ENCODE measurements at regions not wholly inside any gene's neighbourhood (a gene's known extent, or its start where the extent isn't known, plus 50 kb on each side); places are given as distances from the start of the nearest gene placed in this dataset.

DNA sequence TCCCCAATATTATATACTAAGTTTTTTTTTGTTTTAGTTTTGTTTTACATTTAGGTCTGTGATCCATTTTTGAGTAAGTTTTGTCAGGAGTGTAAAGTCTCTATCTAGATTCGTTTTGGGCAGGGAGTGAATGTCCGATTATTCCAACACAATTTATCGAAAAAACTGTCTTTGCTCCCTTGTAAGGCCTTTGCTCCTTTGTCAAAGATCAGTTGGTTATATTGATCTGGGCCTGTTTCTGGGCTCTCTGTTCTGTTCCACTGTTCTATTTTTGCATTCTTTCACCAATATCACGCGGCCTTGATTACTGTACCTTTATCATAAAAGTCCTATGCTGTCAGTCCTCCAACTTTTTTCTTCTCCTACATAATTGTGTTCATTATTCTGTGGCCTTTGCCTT, 276.5 kb upstream of the ZC3H15 start:
- Histone ChIP-seq H3K36me3 (ENCODE audit: control insufficient read depth in 1 of 2, insufficient read depth in 2 of 2, low read length in 2 of 2) (no peaks in the 10 kb centered on the region), H4K91ac (ENCODE audit: low read depth, low read length) (no peak overlapping the region), H3K79me1 (ENCODE audit: low read length) (no peaks in the 10 kb centered on the region), H3K27me3 (ENCODE audit: insufficient read depth, low read length) (no peaks in the 10 kb centered on the region), H3K9ac (ENCODE audit: low read length) (no peak overlapping the region), H3K14ac (ENCODE audit: low read length) (no peak overlapping the region), H2AK5ac (ENCODE audit: low read length) (no peak overlapping the region), H3K9me3 (ENCODE audit: insufficient read depth, low read depth, low read length) (no peaks in the 10 kb centered on the region), H3K4me2 (ENCODE audit: low read length) (no peak overlapping the region), H3K4me3 (ENCODE audit: low read depth, low read length) (no peak overlapping the region), H4K8ac (ENCODE audit: low read depth, low read length) (no peak overlapping the region), H3K18ac (ENCODE audit: low read length) (no peak overlapping the region), H2BK5ac (ENCODE audit: low read depth, low read length, poor library complexity) (no peak overlapping the region), H3K27ac (ENCODE audit: low read depth, low read length) (no peak overlapping the region), H3K4ac (ENCODE audit: low read depth, low read length) (no peak overlapping the region), H2BK12ac (ENCODE audit: low read length) (no peak overlapping the region), H3K23ac (ENCODE audit: low read length) (no peak overlapping the region), H2AFZ (ENCODE audit: insufficient read depth, low read length, poor library complexity) (no peak overlapping the region), H3K79me2 (ENCODE audit: control insufficient read depth, insufficient read depth, low read length, poor library complexity) (no peaks in the 10 kb centered on the region), H2BK120ac (ENCODE audit: insufficient read depth, low read length, poor library complexity) (no peak overlapping the region), H4K12ac (ENCODE audit: low read depth, low read length) (no peak overlapping the region), H3K4me1 (ENCODE audit: control insufficient read depth in 1 of 2, insufficient read depth in 2 of 2, low read length in 2 of 2) (no peaks in the 10 kb centered on the region)
- no peak for DNase-seq
- no CpG with 5 or more reads among the region's 5 CpGs for WGBS (ENCODE audit: extremely low coverage, insufficient coverage, insufficient read length)

DNA sequence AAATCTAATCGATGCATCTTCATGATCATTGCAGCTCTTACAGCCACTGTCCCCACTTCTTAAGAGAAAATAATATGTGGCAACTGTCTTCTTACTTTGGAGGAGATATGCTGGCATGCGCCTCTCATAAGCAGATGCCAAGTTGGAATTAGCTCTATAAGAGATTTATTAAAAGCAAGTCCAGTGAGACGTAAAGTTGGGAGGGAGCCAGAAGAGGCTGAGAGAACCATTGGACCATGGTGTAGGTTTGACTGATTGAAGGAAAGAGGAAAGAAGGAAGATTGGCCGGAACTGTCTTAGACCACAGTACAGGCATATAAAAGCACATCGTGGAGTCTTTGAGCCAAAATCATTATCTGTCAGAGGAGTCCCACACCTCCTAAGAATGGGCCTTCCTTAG, 265.7 kb upstream of the ZC3H15 start:
- Histone ChIP-seq H3K4ac (ENCODE audit: low read depth, low read length) (no peak overlapping the region), H2AK5ac (ENCODE audit: low read length) (no peak overlapping the region), H3K79me2 (ENCODE audit: control insufficient read depth, insufficient read depth, low read length, poor library complexity) (no peaks in the 10 kb centered on the region), H3K14ac (ENCODE audit: low read length) (no peak overlapping the region), H3K79me1 (ENCODE audit: low read length) (no peaks in the 10 kb centered on the region), H3K4me1 (ENCODE audit: control insufficient read depth in 1 of 2, insufficient read depth in 2 of 2, low read length in 2 of 2) (no peaks in the 10 kb centered on the region), H4K8ac (ENCODE audit: low read depth, low read length) (no peak overlapping the region), H2BK5ac (ENCODE audit: low read depth, low read length, poor library complexity) (no peak overlapping the region), H3K36me3 (ENCODE audit: control insufficient read depth in 1 of 2, insufficient read depth in 2 of 2, low read length in 2 of 2) (no peaks in the 10 kb centered on the region), H2BK120ac (ENCODE audit: insufficient read depth, low read length, poor library complexity) (no peak overlapping the region), H4K12ac (ENCODE audit: low read depth, low read length) (no peak overlapping the region), H4K91ac (ENCODE audit: low read depth, low read length) (no peak overlapping the region), H3K27me3 (ENCODE audit: insufficient read depth, low read length) (no peaks in the 10 kb centered on the region), H2BK12ac (ENCODE audit: low read length) (no peak overlapping the region), H3K23ac (ENCODE audit: low read length) (no peak overlapping the region), H3K18ac (ENCODE audit: low read length) (no peak overlapping the region), H2AFZ (ENCODE audit: insufficient read depth, low read length, poor library complexity) (no peak overlapping the region), H3K27ac (ENCODE audit: low read depth, low read length) (no peak overlapping the region), H3K9me3 (ENCODE audit: insufficient read depth, low read depth, low read length) (no peaks in the 10 kb centered on the region), H3K9ac (ENCODE audit: low read length) (no peak overlapping the region), H3K4me3 (ENCODE audit: low read depth, low read length) (no peak overlapping the region), H3K4me2 (ENCODE audit: low read length) (no peak overlapping the region)
- WGBS (ENCODE audit: extremely low coverage, insufficient coverage, insufficient read length): no CpG with 5 or more reads among the region's 5 CpGs
- no peak for DNase-seq

DNA sequence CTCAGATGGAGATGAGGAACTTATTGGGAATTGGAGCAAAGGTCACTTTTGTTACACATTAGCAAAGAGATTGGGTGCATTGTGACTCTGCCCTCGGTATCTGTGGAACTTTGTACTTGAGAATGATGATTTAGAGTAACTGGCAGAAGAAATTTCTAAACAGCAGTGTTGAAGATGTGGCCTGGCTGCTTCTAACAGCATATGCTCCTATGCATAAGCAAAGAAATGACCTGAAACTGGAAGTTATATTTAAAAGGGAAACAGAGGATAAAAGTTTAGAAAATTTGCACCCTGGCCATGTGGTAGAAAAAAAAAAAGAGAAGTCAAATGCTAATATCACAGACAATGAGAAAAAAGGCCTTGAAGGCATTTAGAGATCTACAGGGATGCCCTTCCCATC, 256.8 kb upstream of the ZC3H15 start:
- no peak overlapping the region for H4K8ac ChIP-seq (ENCODE audit: low read depth, low read length)
- WGBS (ENCODE audit: extremely low coverage, insufficient coverage, insufficient read length): no CpG with 5 or more reads among the region's 1 CpG
- no peak overlapping the region for H2AK5ac ChIP-seq (ENCODE audit: low read length)
- peaks cover 0 to 5% of the 10 kb centered on the region in 2 experiments for H3K36me3 ChIP-seq (ENCODE audit: control insufficient read depth in 1 of 2, insufficient read depth in 2 of 2, low read length in 2 of 2)
- no peak overlapping the region for H4K12ac ChIP-seq (ENCODE audit: low read depth, low read length)
- no peaks in the 10 kb centered on the region for H3K79me2 ChIP-seq (ENCODE audit: control insufficient read depth, insufficient read depth, low read length, poor library complexity)
- peaks cover 14% of the 10 kb centered on the region for H3K9me3 ChIP-seq (ENCODE audit: insufficient read depth, low read depth, low read length)
- no peak overlapping the region for H3K4me2 ChIP-seq (ENCODE audit: low read length)
- H3K27me3 ChIP-seq (ENCODE audit: insufficient read depth, low read length): no peaks in the 10 kb centered on the region
- no peaks in the 10 kb centered on the region for H3K79me1 ChIP-seq (ENCODE audit: low read length)
- H3K4ac ChIP-seq (ENCODE audit: low read depth, low read length): no peak overlapping the region
- H2AFZ ChIP-seq (ENCODE audit: insufficient read depth, low read length, poor library complexity): no peak overlapping the region
- H4K91ac ChIP-seq (ENCODE audit: low read depth, low read length): no peak overlapping the region
- no peak overlapping the region for H3K18ac ChIP-seq (ENCODE audit: low read length)
- H3K14ac ChIP-seq (ENCODE audit: low read length): no peak overlapping the region
- no peak overlapping the region for H3K23ac ChIP-seq (ENCODE audit: low read length)
- H3K4me3 ChIP-seq (ENCODE audit: low read depth, low read length): no peak overlapping the region
- H2BK12ac ChIP-seq (ENCODE audit: low read length): no peak overlapping the region
- no peak for DNase-seq
- H3K9ac ChIP-seq (ENCODE audit: low read length): no peak overlapping the region
- H2BK5ac ChIP-seq (ENCODE audit: low read depth, low read length, poor library complexity): no peak overlapping the region
- H2BK120ac ChIP-seq (ENCODE audit: insufficient read depth, low read length, poor library complexity): no peak overlapping the region
- no peak overlapping the region for H3K27ac ChIP-seq (ENCODE audit: low read depth, low read length)
- H3K4me1 ChIP-seq (ENCODE audit: control insufficient read depth in 1 of 2, insufficient read depth in 2 of 2, low read length in 2 of 2): no peaks in the 10 kb centered on the region

DNA sequence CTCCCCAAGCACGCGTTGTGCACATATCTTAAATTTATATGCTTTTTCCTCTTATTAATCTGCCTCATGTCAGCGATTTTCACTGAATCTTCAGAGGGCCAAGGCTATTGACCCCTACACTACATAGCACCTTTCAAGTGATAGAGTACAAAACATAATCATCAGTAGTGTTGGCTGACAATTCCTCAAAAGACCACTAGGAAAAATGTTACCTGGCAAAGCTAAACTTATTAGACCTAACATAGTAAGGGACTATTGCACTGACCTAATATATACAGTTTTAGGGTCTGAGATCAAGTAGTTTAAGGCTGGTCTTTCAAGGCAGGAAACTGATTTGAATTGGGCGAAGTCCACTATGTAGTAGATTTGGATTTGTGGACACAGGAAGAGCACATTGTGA, 244.2 kb upstream of the ZC3H15 start:
- no peak overlapping the region for H3K14ac ChIP-seq (ENCODE audit: low read length)
- no peak overlapping the region for H2BK5ac ChIP-seq (ENCODE audit: low read depth, low read length, poor library complexity)
- no peaks in the 10 kb centered on the region for H3K27me3 ChIP-seq (ENCODE audit: insufficient read depth, low read length)
- H3K23ac ChIP-seq (ENCODE audit: low read length): no peak overlapping the region
- H3K4me1 ChIP-seq (ENCODE audit: control insufficient read depth in 1 of 2, insufficient read depth in 2 of 2, low read length in 2 of 2): no peaks in the 10 kb centered on the region
- H3K4me3 ChIP-seq (ENCODE audit: low read depth, low read length): no peak overlapping the region
- DNase-seq: no peak
- H4K8ac ChIP-seq (ENCODE audit: low read depth, low read length): no peak overlapping the region
- WGBS (ENCODE audit: extremely low coverage, insufficient coverage, insufficient read length): no CpG with 5 or more reads among the region's 4 CpGs
- H3K4me2 ChIP-seq (ENCODE audit: low read length): no peak overlapping the region
- no peak overlapping the region for H4K12ac ChIP-seq (ENCODE audit: low read depth, low read length)
- H4K91ac ChIP-seq (ENCODE audit: low read depth, low read length): no peak overlapping the region
- H2BK120ac ChIP-seq (ENCODE audit: insufficient read depth, low read length, poor library complexity): no peak overlapping the region
- H3K79me1 ChIP-seq (ENCODE audit: low read length): no peaks in the 10 kb centered on the region
- no peaks in the 10 kb centered on the region for H3K9me3 ChIP-seq (ENCODE audit: insufficient read depth, low read depth, low read length)
- H2AFZ ChIP-seq (ENCODE audit: insufficient read depth, low read length, poor library complexity): no peak overlapping the region
- H2BK12ac ChIP-seq (ENCODE audit: low read length): no peak overlapping the region
- no peak overlapping the region for H3K4ac ChIP-seq (ENCODE audit: low read depth, low read length)
- no peak overlapping the region for H2AK5ac ChIP-seq (ENCODE audit: low read length)
- no peak overlapping the region for H3K18ac ChIP-seq (ENCODE audit: low read length)
- H3K36me3 ChIP-seq (ENCODE audit: control insufficient read depth in 1 of 2, insufficient read depth in 2 of 2, low read length in 2 of 2): no peaks in the 10 kb centered on the region
- no peak overlapping the region for H3K27ac ChIP-seq (ENCODE audit: low read depth, low read length)
- H3K9ac ChIP-seq (ENCODE audit: low read length): no peak overlapping the region
- H3K79me2 ChIP-seq (ENCODE audit: control insufficient read depth, insufficient read depth, low read length, poor library complexity): no peaks in the 10 kb centered on the region
